Naive thymus-derived CD4-positive, alpha-beta T cell (primary cell): ENCODE measurements at regions not wholly inside any gene's neighbourhood (a gene's known extent, or its start where the extent isn't known, plus 50 kb on each side); places are given as distances from the start of the nearest gene placed in this dataset.
A peak's percentile ranks its signal among the peaks of the same experiment; 100 is the strongest.
"Not testable (repeated sequence)": the region's sequence is repeated elsewhere in the genome, so short reads cannot be mapped to it uniquely, and the experiment has no call there.

Experiments
- ATAC-seq: fragments of 150-1000 bp; cut with Tn5 transposase; 2 replicates; pipeline ENCODE4 v1.10.0; 2021; ENCODE audit warnings: mild to moderate bottlenecking, moderate library complexity
- CTCF ChIA-PET: fragments of 350-600 bp; sonication (Branson Sonifier 250); formaldehyde crosslinking; loops from one replicate; lab custom pipeline; 2021; ENCODE audit warnings: antibody characterized with exemption; lab: Charles Lee
- POLR2A ChIA-PET: fragments of 350-600 bp; sonication (Branson Sonifier 250); formaldehyde crosslinking; loops from one replicate; lab custom pipeline; 2021; ENCODE audit warnings: antibody characterized with exemption, inconsistent platforms; lab: Charles Lee
- DNase-seq, 9 donors: peaks; one replicate each; pipeline versions ENCODE4 v3.0.0 to v3.0.0-alpha.2; 2020 to 2022; ENCODE audit warnings: mixed read lengths in 1 of 9
- H3K27ac ChIP-seq: one replicate; pipeline ENCODE4 v1.7.0; 2013; ENCODE audit warnings: mild to moderate bottlenecking, low read depth, low read length, moderate library complexity
- H3K27me3 ChIP-seq, 2 donors: one replicate each; pipeline ENCODE4 v1.7.0; 2013; ENCODE audit warnings: low read length in 2 of 2, mild to moderate bottlenecking in 2 of 2, moderate library complexity in 2 of 2; ENCODE audit not compliant: control insufficient read depth in 2 of 2, insufficient read depth in 2 of 2
- H3K36me3 ChIP-seq, 3 experiments: 1 replicate in 2 of 3; 2 replicates in 1 of 3; pipeline ENCODE4 v1.7.0; 2013; ENCODE audit warnings: low read length in 3 of 3, mild to moderate bottlenecking in 3 of 3, moderate library complexity in 1 of 3; ENCODE audit not compliant: insufficient read depth in 3 of 3, control insufficient read depth in 2 of 3
- H3K4me1 ChIP-seq, 2 donors: one replicate each; pipeline ENCODE4 v1.7.0; 2013; ENCODE audit warnings: low read length in 2 of 2, mild to moderate bottlenecking in 2 of 2, moderate library complexity in 1 of 2; ENCODE audit not compliant: control insufficient read depth in 2 of 2, insufficient read depth in 2 of 2
- H3K4me3 ChIP-seq: 2 replicates; pipeline ENCODE4 v1.7.0; 2013; ENCODE audit warnings: mild to moderate bottlenecking, low read length
- H3K9me3 ChIP-seq, 3 experiments: 1 replicate in 2 of 3; 2 replicates in 1 of 3; pipeline ENCODE4 v1.7.0; 2013; ENCODE audit warnings: low read length in 3 of 3; ENCODE audit not compliant: control insufficient read depth in 2 of 3
- H3K27ac Mint-ChIP-seq, 9 donors: one replicate each; pipeline ENCODE4 v1.8.0; 2020 to 2022; ENCODE audit warnings: mixed read lengths in 9 of 9, mild to moderate bottlenecking in 8 of 9, moderate library complexity in 5 of 9, inconsistent platforms in 2 of 9
- H3K27me3 Mint-ChIP-seq, 5 donors: one replicate each; pipeline ENCODE4 v1.8.0; 2021 to 2022; ENCODE audit warnings: mixed read lengths in 5 of 5, mild to moderate bottlenecking in 1 of 5
- H3K36me3 Mint-ChIP-seq, 5 donors: one replicate each; pipeline ENCODE4 v1.8.0; 2020 to 2022; ENCODE audit warnings: mixed read lengths in 5 of 5, mild to moderate bottlenecking in 3 of 5, inconsistent platforms in 1 of 5
- H3K4me1 Mint-ChIP-seq, 7 donors: one replicate each; pipeline ENCODE4 v1.8.0; 2020 to 2022; ENCODE audit warnings: mixed read lengths in 7 of 7, mild to moderate bottlenecking in 3 of 7, inconsistent platforms in 1 of 7
- H3K4me3 Mint-ChIP-seq, 10 donors: one replicate each; pipeline ENCODE4 v1.8.0; 2020 to 2022; ENCODE audit warnings: mild to moderate bottlenecking in 10 of 10, mixed read lengths in 10 of 10, moderate library complexity in 6 of 10, inconsistent platforms in 2 of 10
- H3K9me3 Mint-ChIP-seq, 11 donors: one replicate each; pipeline ENCODE4 v1.8.0; 2020 to 2022; ENCODE audit warnings: mixed read lengths in 11 of 11, mild to moderate bottlenecking in 4 of 11, inconsistent platforms in 1 of 11, moderate library complexity in 1 of 11
- intact Hi-C, 2 donors: fragments of 100-400 bp; cut with micrococcal nuclease; formaldehyde crosslinking; loops; one replicate each; pipeline ENCODE4 v1.15.1; 2023

DNA sequence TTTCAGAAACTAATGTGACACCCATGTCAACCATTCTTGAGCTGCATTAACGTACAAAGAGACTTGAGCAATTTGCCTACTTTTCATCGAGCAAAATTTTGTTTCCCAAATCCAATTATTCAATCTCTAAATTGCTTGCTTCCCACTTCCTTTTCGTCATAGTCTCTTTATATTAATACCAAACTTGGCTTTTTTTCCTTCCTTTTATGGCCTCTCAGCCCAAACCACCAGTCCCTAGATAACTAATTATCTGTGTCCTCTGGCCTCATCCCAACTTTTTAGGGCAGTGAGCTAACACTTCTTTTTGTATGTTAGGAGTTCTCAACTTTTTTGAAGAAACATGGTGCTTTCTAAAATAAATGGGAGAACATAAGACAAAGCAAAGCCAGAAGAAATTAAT, 155.5 kb upstream of the S1PR3 start:
- Histone ChIP-seq H3K27me3 (peaks cover 0 to 16% of the 10 kb centered on the region in 2 donors), H3K4me3 (no peak overlapping the region), H3K4me1 (peaks cover 16 to 25% of the 10 kb centered on the region in 2 donors), H3K9me3 (no peaks in the 10 kb centered on the region), H3K36me3 (no peaks in the 10 kb centered on the region), H3K27ac (no peak overlapping the region)
- DNase-seq (no peak), ATAC-seq (no peak)
- intact Hi-C loops, result loop anchor here (1.0 to 10.0 kb wide), 6 partner anchors 49 to 479 kb away; partner anchors contain the start of genes CKS2 (in 1 of the 2) and SECISBP2 (in 1 of the 2)
- H3K36me3 Mint-ChIP-seq, result no peaks in the 10 kb centered on the region
- peaks cover 49 to 76% (median 64%) of the 10 kb centered on the region in 5 donors for H3K27me3 Mint-ChIP-seq
- H3K9me3 Mint-ChIP-seq, result peaks cover 0 to 7% (median 0%) of the 10 kb centered on the region in 11 donors
- peaks cover 9 to 35% (median 27%) of the 10 kb centered on the region in 7 donors for H3K4me1 Mint-ChIP-seq
- ChIA-PET CTCF (interaction anchor here (0.6 kb wide), 1 partner anchor 456 kb away, joined by 4 read pairs; no protein-coding TSS in a partner anchor), POLR2A (interaction anchor here (0.9 kb wide), 1 partner anchor 10 kb away, joined by 3 read pairs; no protein-coding TSS in a partner anchor)
- H3K27ac Mint-ChIP-seq, result no peak overlapping the region
- H3K4me3 Mint-ChIP-seq, result peak overlapping the region in 3 of 10 donors; percentile 23 to 44 (median 25)

- no peaks in the 10 kb centered on the region for H3K36me3 Mint-ChIP-seq
- Histone ChIP-seq H3K4me3 (no peak overlapping the region), H3K27ac (no peak overlapping the region), H3K9me3 (no peaks in the 10 kb centered on the region), H3K36me3 (no peaks in the 10 kb centered on the region), H3K27me3 (peaks cover 0 to 10% of the 10 kb centered on the region in 2 donors), H3K4me1 (peaks cover 16 to 25% of the 10 kb centered on the region in 2 donors)
- no peak overlapping the region for H3K4me3 Mint-ChIP-seq
- ATAC-seq (no peak), DNase-seq (no peak)
- peaks cover 0 to under 1% (median 0%) of the 10 kb centered on the region in 11 donors for H3K9me3 Mint-ChIP-seq
- peaks cover 47 to 64% (median 57%) of the 10 kb centered on the region in 5 donors for H3K27me3 Mint-ChIP-seq
- intact Hi-C loops, result loop anchor here (10.0 kb wide), 4 partner anchors 47 to 477 kb away; partner anchors contain the start of genes CKS2 (in 1 of the 2) and SECISBP2 (in 1 of the 2)
- no peak overlapping the region for H3K27ac Mint-ChIP-seq
- CTCF ChIA-PET, result no interaction called here
- peaks cover 9 to 31% (median 27%) of the 10 kb centered on the region in 7 donors for H3K4me1 Mint-ChIP-seq
- POLR2A ChIA-PET, result no interaction called here
Measured at GRCh38 chr9:88837731-88838130, 153.5 kb upstream of the S1PR3 start.

GRCh38 chr9:88849878-88850277, 141.4 kb upstream of the S1PR3 start:
- H3K27me3 Mint-ChIP-seq, result peaks cover 22 to 48% (median 34%) of the 10 kb centered on the region in 5 donors
- H3K9me3 ChIP-seq, result peaks cover 0 to 10% (median 0%) of the 10 kb centered on the region in 3 experiments
- H3K4me3 ChIP-seq, H3K27ac ChIP-seq, H3K36me3 ChIP-seq, DNase-seq, ATAC-seq, H3K4me3 Mint-ChIP-seq, H3K36me3 Mint-ChIP-seq, CTCF ChIA-PET, H3K4me1 ChIP-seq, POLR2A ChIA-PET, H3K27me3 ChIP-seq, H3K27ac Mint-ChIP-seq, intact Hi-C loops, H3K4me1 Mint-ChIP-seq: not testable (repeated sequence)
- peaks cover 0 to 34% (median 10%) of the 10 kb centered on the region in 11 donors for H3K9me3 Mint-ChIP-seq

- H3K4me3 ChIP-seq, result no peak overlapping the region
- peaks cover 9 to 37% (median 19%) of the 10 kb centered on the region in 11 donors for H3K9me3 Mint-ChIP-seq
- no peaks in the 10 kb centered on the region for H3K4me1 ChIP-seq
- H3K27ac ChIP-seq, result no peak overlapping the region
- peaks cover 33 to 64% (median 52%) of the 10 kb centered on the region in 5 donors for H3K27me3 Mint-ChIP-seq
- intact Hi-C loops, result no loop called here
- DNase-seq (no peak), ATAC-seq (no peak)
- H3K9me3 ChIP-seq, result peaks cover 0 to 7% (median 0%) of the 10 kb centered on the region in 3 experiments
- CTCF ChIA-PET, result no interaction called here
- H3K27me3 ChIP-seq, result no peaks in the 10 kb centered on the region
- no peak overlapping the region for H3K4me3 Mint-ChIP-seq
- H3K4me1 Mint-ChIP-seq, result no peaks in the 10 kb centered on the region
- POLR2A ChIA-PET, result no interaction called here
- peaks cover 0 to 19% (median 0%) of the 10 kb centered on the region in 5 donors for H3K36me3 Mint-ChIP-seq
- no peak overlapping the region for H3K27ac Mint-ChIP-seq
- H3K36me3 ChIP-seq, result no peaks in the 10 kb centered on the region
Measured at GRCh38 chr9:88852794-88853193, 138.5 kb upstream of the S1PR3 start.

GRCh38 chr9:88870627-88871026, 120.6 kb upstream of the S1PR3 start:
- Mint-ChIP-seq H3K27me3 (peaks cover 6 to 41% (median 35%) of the 10 kb centered on the region in 5 donors), H3K9me3 (peaks cover 0 to 24% (median 9%) of the 10 kb centered on the region in 11 donors), H3K36me3 (peaks cover 0 to 8% (median under 1%) of the 10 kb centered on the region in 5 donors), H3K4me3 (no peak overlapping the region), H3K4me1 (no peaks in the 10 kb centered on the region), H3K27ac (no peak overlapping the region)
- intact Hi-C loops, result no loop called here
- Histone ChIP-seq H3K9me3 (no peaks in the 10 kb centered on the region), H3K27ac (no peak overlapping the region), H3K27me3 (no peaks in the 10 kb centered on the region), H3K36me3 (no peaks in the 10 kb centered on the region), H3K4me3 (no peak overlapping the region), H3K4me1 (no peaks in the 10 kb centered on the region)
- POLR2A ChIA-PET, result no interaction called here
- DNase-seq (no peak), ATAC-seq (no peak)
- CTCF ChIA-PET, result no interaction called here

DNA sequence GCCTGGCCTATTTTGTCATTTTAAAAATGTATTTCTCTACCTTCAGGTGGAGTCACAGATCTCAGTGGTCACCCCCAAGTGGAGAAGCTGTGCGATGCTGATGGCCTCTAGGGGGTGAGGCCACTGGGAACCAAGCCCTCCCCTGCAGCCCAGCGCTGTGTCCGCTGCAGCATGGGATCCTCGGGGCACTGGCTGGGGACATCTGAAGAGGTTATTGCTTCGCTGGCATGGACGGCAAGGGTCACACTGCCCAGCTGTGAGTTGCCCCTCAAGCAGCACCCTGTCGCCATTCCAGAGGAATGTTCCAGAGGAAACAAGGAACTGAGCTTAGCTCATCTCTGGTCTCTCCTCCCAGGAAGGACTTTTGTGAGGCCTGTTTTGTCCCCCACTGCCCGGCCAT, 119.6 kb upstream of the S1PR3 start:
- DNase-seq (no peak), ATAC-seq (no peak)
- Mint-ChIP-seq H3K4me3 (no peak overlapping the region), H3K4me1 (no peaks in the 10 kb centered on the region), H3K27ac (no peak overlapping the region), H3K27me3 (peaks cover 5 to 35% (median 31%) of the 10 kb centered on the region in 5 donors), H3K9me3 (peaks cover 0 to 22% (median 9%) of the 10 kb centered on the region in 11 donors), H3K36me3 (peaks cover 0 to 8% (median 3%) of the 10 kb centered on the region in 5 donors)
- intact Hi-C loops, result no loop called here
- Histone ChIP-seq H3K27me3 (no peaks in the 10 kb centered on the region), H3K4me3 (no peak overlapping the region), H3K9me3 (no peaks in the 10 kb centered on the region), H3K36me3 (no peaks in the 10 kb centered on the region), H3K4me1 (no peaks in the 10 kb centered on the region), H3K27ac (no peak overlapping the region)
- ChIA-PET CTCF (no interaction called here), POLR2A (no interaction called here)
